NCI-H446 treated with DMSO at 0.1 percent for 48 hours (cell line): ENCODE measurements at regions not wholly inside any gene's neighbourhood (a gene's known extent, or its start where the extent isn't known, plus 50 kb on each side); places are given as distances from the start of the nearest gene placed in this dataset.

ENCODE experiments used
- DNase-seq: peaks from one replicate; lab custom pipeline; 2025; lab: John Stamatoyannopoulos, UW

DNA sequence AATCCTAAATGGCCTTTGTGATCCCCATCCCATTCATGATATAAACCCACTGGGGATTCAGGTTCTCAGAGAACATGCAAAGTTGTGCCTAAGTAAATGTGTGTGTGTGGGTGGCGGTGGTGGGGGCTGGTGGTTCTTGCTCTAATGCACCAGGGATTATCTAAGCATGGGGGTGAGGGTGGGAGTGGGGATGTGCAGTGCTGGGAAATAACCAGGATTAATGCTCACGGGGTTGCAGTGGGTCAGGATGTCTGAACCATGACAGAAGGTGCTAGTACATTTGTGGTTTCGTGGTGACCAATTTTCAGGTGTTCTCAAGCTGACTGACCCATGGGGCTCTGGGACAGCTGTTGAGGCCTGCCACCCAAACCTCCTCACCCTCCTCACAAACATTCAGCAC is 101.0 kb downstream of the ZNF608 start:
- DNase-seq, result no peak

DNA sequence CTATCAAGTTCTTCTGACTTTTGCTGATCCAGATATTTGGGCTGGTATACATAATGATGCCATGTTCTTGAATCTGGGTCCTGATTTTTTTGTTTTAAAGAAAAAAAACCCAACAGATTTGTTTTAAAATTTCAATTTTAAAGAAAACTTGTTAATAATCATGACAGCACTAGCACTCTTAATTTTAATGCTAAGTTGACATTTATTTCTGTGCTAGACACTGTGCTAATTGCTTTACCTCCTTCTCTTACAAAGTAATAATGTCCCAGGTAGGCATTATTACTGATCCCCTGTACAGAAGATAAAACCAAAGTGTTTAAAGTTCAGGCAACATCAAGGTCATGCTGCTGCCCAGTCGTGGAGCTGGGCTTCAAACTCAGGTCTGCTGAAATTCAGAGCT is 101.9 kb downstream of the ZNF608 start:
- no peak for DNase-seq

DNA sequence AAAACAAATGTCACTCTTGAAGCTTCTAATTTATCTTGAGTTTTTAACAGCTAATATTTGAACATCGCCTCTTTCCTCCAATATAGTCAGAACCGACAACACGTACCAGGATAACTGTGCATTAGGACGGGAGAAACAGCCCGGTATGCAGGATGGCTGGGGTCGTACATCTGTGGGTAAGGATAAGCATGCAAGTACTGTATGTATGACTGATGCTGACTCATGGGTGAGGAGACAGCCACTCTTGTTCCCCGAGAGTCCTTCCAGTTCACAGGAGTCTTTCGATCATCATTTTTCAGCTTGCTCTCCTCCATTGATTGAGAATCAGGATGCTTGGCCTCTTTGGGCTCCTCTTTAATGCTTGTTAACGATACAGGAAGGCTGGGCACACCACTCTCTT is 102.3 kb downstream of the ZNF608 start:
- DNase-seq, result no peak

DNA sequence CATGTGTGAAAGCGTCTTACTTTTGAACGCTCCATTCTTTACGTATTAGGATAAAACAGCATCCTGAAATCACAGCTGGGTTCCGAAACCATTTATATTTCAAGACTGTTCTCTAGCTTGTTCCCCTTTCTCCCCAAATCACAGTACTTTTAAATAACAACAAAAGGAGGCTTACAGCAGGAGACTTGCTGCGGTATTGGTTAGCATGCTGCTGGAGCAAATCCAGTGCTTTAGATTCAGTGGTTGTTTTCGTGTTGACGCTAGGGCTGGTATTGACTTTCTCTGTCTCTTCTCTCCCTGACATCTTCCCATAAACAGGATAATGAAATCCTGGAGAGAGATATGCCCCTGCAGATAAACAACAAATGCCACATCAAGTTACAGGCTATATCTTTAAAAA is 103.1 kb downstream of the ZNF608 start:
- no peak for DNase-seq

DNA sequence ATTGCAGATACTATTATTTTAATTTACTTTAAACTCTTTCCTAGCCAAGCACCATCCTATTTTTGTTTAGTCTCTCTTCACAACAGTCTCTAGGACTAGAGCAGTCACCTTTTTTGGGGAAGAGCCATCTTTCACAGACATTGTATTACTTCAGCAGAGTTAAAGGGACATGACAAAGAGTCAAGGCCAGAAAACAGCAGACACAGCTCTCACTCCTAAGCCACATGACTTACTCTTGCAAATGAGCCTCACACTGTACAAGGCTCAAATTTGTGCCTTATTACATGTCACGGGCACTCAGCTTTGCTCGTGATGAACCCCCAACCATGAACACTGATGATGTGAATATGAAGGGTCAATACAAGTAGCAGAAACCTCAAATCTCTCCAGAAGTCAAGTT is 104.3 kb downstream of the ZNF608 start:
- no peak for DNase-seq

DNA sequence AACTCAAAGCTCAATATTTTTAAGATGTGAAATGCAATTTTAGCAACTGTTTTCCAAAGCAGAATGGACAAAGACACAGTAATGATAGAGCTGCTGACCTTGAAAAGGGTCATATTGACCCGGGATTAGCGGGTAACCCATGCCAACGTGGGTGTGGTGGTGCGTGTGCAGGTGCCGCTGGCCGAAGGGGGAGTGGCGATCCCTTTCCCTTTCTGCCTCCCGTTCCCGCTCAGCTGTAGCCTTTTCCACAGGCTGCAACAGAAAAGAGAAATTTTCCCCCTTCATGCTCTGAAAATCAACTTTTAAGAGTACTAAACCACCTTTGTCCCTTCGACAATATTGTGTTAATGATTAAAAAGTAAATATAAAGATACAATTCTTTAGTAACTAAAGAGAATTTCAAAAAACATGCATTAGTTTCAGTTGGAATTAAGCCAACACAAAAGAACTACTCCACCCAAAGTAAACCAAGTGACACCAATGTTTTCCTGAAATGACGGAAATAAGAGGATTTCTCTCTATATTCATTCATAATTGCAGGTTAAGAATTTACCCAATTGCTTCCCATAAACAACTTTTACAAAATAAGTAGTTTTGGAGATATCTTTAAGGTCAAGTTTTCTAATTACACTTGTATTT is 105.2 kb downstream of the ZNF608 start:
- DNase-seq, result no peak

DNA sequence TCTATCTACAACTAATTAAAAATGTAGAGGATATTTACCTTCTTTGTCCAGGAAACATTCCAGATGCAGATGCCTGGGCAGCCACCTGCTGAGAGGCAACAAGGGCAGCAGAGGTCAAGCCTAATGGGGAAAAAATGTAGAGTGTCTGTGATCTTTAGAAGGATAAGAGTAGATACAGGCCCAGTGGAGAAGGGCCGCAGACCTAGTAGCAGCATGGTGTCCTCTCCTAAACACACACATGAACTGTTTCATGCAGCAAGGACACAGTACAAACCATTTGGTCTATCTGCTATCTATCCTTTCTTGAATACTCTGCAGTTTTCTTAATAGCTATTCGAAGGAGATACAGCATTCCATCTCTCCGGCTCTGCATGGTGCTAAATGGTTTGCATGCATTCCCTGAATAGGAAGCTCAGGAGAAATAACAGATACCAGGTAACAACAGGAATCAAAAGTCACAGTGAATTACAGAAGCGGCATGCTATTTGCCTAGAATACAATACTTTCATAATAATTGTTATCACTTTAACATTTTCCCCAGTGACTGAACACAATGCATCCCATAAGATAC is 107.3 kb downstream of the ZNF608 start:
- DNase-seq, result no peak

DNA sequence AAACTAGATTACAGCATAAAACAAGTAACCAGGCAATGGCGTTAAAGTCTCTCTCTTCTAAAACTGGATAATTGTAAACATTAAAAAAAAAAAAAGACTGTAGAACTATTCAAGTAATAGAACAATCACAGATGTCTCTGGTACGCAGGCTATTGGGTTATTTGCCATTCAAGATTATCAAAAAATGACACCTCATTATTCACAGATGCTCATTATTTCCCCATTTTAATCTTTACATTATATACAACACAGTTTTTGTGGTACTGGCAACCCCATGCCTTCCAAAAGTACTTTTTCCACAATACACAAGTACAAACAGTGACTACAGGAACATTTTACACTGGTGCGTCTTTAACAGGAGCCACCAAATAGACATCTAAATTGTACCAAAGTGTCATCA is 109.4 kb downstream of the ZNF608 start:
- no peak for DNase-seq

DNA sequence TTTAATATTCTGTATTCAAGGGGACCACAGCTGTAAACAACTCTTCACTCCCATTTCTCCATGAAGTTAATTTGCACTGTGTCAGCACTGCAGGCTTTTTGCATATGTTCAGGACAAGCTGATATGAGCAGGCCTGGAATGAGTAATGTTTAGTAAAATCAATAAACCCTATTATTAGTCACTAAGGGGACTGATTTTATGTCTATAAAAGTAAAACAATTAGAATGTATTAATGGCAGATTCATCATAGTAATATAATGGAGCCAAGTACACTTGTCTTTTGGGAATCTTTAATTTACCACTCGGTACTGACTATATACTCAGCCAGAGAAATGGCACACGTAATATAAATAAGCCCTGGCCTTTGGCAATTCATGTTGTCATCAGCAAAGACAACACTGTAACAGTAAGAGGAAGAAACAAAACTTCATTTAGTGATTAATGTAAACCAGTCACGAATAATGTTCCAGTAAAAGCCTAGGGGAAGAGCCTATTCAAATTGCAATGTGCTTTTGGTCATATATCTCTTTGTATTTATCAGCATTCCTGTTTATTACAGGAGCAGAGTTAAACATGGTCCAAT is 111.6 kb downstream of the ZNF608 start:
- DNase-seq, result no peak

DNA sequence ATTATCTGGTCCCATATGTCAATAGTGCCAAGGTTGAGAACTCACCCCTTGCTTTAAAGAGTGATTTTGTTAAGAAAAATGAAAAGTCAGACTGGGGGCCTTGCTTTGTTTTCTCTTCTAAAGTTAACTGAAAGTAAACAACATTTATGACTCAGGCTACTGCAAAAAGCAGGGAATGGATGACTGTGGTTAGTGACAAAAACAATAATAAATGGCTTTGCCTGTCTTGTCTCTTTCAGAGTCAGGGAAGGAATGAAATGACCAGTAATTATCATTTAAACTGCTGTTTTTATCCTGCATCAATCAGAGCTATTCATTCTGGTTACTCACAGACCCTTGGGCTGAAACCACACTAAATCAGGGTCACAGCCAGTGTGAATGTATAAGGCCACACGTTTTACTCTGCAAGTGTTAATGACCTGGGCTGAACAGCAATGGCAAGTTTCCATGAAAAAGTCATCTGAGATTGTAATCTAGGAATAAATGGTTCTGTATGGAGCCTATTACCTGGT is 112.2 kb downstream of the ZNF608 start:
- no peak for DNase-seq

DNA sequence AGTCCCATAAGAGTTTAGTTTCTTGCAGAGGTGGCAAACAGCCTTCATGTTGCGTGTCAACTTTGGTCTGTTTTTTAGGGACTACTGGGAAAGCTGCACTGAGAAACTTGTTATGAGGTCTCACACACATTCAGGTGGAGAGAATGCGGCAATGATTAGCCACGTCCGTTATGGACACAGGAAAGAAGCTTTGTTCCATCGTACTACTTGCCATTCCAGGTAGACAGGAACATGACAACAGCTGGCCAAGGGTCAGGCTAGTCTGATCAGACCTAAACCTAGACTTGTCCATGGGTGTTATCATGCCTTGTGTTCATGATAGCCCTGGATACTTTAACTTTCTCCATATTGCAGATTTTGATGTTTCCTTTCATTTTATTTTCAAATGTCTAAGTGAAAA is 113.2 kb downstream of the ZNF608 start:
- no peak for DNase-seq

DNA sequence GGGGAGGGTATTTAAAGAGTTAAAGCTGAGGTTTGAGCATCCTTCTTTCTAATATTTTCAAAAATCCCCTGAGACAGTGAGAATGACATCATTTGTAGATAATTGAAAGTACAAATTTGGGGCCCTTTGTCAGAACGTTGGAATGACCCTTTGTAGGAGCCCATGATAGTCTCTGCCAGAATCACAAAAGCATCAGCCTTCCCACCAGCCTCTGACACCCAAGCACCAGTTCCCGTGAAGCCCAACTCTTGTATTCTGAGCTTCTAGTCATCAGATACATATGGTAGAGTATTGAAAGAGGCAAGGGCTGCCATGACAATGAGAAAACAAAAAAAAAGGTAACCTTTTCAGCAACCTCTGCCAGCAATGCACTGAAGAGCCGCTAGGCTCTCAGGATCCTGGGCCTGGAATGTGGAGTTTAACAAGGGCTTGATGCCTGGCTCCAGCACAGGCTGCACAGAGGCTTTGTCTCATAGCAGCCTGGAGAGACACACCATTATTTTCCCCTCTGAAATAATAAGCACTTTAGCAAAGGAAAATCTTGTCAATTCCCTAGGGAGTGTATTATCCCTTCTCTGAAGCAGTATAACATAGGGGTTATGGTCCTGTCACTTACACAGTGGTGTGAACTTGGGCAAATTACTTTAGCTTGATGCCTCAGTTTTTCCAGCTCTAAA is 114.4 kb downstream of the ZNF608 start:
- no peak for DNase-seq

DNA sequence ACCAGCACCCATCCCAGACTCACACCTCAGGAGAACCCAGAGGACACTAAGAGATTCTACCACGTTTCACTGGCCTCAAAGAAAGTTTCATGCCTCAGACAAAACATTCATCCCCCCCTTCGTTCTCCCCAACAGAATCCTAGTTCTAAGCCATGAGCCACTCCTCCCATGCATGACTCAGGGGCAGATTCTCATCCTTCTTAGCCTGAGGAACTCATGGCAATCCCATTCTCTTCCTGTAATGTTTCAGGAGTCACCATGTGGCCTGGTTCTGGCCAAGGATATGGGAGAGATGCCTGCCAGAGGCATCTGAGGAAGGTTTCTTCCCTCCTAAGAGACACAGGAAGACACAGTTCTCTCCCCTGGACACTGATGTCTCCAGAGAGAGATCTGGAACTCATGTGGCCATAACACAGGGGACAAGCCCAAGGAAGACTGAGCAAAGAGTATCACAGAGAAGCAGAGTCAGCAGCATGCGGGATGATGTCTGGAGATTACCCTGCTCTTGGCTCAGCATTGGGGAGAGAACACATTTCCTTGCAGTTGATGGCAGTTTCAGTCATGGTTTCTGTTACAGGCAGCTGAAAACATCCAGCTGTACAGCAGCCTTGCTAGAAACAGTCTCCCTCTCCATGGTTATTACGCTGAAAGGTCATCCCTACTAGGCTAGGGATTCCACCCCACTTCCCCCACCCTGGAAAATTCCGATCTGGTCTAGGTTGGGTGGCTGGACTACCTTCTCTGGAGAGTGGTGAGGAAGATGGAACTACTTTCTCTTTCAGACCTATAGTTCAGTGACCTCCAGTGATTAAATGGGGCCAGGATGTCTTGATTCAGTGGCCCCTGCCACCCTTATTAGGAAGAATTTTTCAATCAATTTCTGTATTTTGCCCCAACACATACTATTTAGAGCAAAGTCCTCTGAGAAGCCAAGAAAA is 115.4 kb downstream of the ZNF608 start:
- no peak for DNase-seq

DNA sequence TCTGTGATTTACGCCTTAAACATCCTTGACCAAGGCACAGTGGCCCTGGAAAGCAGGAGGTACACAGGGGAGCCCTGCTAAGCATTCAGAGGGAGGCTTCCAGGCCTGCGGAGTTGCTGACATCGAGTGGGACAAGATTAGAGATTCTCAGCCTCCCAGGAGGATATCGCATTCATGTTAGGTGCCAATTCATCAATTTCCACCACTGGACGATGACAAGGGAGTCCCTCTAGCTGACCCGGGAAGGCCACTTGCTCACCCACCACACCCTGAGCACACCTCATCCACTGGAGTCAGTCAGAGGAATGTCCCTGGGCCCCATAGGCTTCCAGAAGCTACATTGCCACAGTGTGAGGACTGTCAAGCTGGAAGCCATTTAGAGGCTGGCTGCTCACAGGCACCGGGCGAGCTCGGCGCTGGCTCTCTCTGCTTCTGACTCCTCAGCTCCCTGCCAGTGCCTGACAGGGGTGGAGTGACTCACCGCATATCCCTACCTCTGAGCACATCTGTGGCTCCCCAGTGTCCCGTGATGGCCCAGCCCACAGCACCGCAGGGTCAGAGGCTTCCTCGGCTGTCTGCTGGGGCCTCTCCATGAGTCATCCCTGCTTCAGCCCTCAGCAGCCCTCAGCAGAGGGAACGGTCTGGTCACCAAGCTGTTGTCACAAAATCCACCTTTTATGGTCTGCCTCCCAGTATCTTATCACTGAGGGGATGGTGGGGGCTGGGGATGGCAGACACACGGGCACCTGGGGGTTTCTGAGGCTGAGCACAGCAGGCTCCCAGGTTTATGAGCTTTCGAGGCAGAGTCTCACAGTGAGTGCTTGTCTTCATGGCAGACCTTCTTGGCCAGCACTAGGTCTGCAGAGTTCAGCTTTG is 117.5 kb downstream of the ZNF608 start:
- no peak for DNase-seq

DNA sequence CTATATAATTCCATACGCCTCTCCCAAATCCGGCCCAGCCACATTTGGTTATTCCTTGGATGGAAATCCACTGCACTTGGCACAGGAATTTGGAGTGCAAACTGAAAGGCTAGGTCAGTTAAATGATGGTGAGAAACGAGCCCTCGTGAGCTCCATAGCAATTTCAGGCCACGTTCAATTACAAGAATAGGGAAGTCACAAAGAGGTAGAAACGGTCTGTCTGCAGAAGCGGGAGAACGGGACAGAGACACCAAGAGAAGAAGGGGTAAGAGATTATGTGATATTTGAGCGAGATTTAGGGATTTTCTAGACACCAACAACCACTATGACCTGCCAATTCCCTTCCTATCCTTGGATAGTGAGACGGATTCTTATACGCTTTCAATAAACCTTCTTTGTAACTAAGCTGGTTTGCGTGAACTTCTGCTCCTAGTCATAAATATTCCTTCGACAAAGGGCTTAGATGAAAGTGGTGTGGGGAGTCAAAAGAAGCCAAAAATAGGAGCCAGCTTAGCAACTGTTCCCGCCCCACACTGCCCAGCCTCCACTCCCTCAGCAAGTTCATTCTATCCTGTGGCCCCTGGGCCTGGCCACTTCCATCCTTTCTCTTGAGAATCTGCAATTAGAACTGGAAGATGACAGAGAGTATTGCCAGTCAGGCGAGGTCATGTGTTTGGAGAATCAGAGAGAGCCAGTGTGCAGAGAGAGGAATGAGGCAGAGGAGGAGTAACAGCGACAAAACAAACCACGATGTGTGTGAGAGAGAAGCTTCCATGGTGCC is 118.4 kb downstream of the ZNF608 start:
- no peak for DNase-seq

DNA sequence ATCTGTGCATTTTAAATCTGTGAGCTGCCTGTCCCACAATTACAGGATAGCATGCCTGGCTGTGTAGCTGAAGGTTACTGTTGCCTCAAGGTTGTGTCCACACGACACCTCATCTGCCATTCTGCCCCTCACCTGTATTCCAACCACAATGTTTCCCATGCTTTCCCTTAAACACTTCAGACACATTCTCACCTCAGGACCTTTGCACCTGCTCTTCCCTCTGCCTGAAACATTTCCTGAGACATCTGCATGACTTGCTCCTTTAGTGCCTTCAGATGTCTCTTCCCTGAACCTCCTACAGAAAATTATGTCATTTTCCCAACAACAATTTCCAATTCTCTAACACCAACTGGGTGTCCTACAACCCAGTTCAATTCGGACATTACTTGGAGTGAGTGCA is 120.4 kb downstream of the ZNF608 start:
- DNase-seq, result no peak

DNA sequence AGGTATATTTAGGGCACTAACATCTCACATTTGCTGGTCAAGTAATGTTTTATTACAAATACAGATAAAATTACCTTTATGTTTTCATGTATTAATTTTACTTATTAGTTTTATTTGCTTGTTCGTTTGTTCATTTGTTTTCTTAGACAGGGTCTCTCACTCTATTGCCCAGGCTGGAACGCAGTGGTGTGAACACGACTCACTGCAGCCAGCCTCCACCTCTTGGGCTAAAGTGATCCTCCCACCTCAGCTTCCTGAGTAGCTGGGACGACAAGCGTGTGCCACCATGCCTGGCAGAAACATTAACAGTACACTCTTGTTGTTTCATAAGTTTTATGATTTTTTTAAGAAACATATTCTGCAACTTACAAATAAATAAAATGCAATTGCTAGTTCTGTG is 123.2 kb downstream of the ZNF608 start:
- no peak for DNase-seq

DNA sequence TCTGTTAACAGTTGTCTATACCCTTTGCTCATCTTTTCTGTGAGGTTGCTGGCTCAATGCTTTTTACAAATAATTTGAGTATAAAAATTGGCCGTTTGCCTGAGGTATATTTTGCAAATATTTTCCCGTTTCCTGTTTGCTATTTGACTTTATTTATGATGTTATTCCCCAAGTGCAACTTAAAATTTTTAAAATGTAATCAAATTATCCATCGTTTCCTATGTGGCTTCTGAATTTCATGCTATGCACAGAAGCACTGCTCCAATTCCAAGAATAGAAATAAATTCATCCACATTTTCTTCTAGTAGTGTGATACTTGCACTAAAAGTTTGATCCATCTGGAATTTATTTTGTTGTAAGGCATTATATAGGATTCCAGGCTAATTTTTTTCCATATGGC is 123.6 kb downstream of the ZNF608 start:
- DNase-seq, result no peak

DNA sequence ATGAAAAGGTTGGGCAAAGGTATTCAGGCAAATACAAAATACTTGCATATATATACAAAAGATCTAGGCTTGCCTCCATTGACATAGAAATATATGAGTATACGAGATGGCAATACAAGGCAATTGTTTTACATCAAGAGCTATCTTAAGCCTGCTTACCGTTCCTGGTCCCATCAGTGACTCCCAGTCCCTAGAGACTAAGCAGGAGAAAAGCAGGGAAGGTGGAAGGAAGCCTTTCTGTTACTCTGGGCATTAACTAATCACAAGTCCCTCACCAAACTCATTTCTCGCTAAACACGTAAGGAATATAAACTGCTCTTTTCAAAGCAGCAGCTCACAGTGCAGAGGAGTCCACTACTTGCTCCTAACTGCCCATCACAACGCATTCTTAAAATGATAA is 125.2 kb downstream of the ZNF608 start:
- no peak for DNase-seq

DNA sequence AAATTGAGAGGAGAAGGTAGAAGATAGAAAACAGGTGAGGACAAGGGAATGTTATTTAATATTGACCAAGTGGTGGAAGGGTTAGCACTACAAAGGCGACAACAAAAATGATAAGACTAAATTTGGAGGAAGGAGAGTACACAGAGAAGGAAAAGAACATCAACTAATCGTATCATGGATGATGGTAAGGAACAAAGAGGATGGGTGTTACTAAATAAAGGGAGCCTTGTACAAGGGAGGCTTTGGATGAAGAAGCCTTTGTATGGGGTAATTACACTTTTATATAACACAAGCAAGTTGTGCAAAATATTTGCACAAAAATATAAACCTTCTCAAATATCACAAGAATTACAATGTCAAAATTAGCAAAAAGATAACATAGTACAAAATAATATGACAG is 125.7 kb downstream of the ZNF608 start:
- DNase-seq, result no peak
